ES-I3 (cell line): ENCODE measurements at regions not wholly inside any gene's neighbourhood (a gene's known extent, or its start where the extent isn't known, plus 50 kb on each side); places are given as distances from the start of the nearest gene placed in this dataset.

Experiments used
- H3K36me3 ChIP-seq: 2 replicates; pipeline ENCODE4 v1.6.1; 2013; ENCODE audit warnings: mild to moderate bottlenecking, low read length, control low read depth, moderate library complexity; ENCODE audit not compliant: insufficient read depth
- H3K4me1 ChIP-seq: 2 replicates; pipeline ENCODE4 v1.6.1; 2013; ENCODE audit warnings: mild to moderate bottlenecking, control low read depth, low read length; ENCODE audit not compliant: insufficient read depth
- H3K9ac ChIP-seq: 2 replicates; pipeline ENCODE4 v1.6.1; 2013; ENCODE audit warnings: low read depth, mild to moderate bottlenecking, low read length, moderate library complexity
- H3K9me3 ChIP-seq: 2 replicates; pipeline ENCODE4 v1.6.1; 2013; ENCODE audit warnings: mild to moderate bottlenecking, low read length, moderate library complexity; ENCODE audit not compliant: control insufficient read depth, insufficient read depth

- no peak overlapping the region for H3K9ac ChIP-seq
- peaks cover 20% of the 10 kb centered on the region for H3K4me1 ChIP-seq
- H3K9me3 ChIP-seq, result no peaks in the 10 kb centered on the region
- H3K36me3 ChIP-seq, result no peaks in the 10 kb centered on the region
These were observed 83.9 kb downstream of the NAV1 start for GRCh38 chr1:201622824-201623223.

DNA sequence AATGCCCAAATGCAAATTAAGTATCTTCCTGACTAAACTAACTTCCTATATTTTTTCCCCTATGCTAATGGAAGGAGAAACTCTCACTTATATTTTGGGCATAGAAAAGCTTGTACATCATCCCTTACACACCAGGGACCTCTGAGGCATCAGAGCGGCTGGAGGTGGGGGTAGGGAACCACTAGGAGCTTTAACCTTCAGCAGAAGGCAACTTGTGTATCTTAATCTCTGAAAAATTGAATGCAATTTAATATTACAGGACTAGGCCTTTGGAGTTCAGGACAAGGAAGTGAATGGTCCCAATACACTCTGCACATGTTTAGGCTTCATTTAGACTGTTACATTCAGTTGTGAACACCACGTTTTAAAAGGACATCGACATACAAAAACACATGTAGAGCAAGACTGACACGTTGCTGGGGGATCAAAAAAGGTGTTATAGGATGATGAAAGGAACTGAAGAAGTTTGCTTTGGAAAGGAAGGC lies 85.9 kb downstream of the NAV1 start:
- no peak overlapping the region for H3K9ac ChIP-seq
- no peaks in the 10 kb centered on the region for H3K9me3 ChIP-seq
- peaks cover 13% of the 10 kb centered on the region for H3K4me1 ChIP-seq
- H3K36me3 ChIP-seq, result no peaks in the 10 kb centered on the region

DNA sequence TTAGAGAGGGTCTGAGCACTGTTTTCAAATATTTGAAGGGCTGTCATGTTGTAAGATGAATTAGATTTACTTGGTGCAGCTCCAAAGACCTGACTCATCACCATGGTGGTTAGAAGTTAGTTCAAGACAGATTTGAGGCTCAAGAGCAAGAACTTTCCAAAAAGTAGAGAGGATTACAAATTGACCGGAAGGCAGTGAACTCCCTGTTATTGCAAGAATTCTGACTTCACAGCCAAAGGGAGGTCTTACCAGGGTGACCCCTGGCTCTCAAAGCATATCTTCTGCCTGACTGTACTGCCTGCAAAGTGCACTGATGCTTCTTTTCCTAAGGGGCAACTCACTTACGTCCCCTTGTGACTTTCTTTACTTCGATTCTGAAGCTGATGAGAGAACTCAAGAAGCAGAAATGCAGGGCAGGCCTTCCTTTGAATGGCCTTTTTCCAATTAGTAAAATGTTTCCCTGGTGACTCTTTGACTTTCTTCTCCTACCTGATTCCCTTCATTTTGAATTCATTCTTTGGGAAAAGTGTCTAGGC lies 86.4 kb downstream of the NAV1 start:
- Histone ChIP-seq H3K9ac (no peak overlapping the region), H3K9me3 (no peaks in the 10 kb centered on the region), H3K36me3 (no peaks in the 10 kb centered on the region), H3K4me1 (peaks cover 15% of the 10 kb centered on the region)

GRCh38 chr1:201625851-201626251 lies 86.9 kb downstream of the NAV1 start:
- H3K9ac ChIP-seq, result no peak overlapping the region
- H3K4me1 ChIP-seq, result peaks cover 20% of the 10 kb centered on the region
- no peaks in the 10 kb centered on the region for H3K9me3 ChIP-seq
- no peaks in the 10 kb centered on the region for H3K36me3 ChIP-seq

GRCh38 chr1:201626629-201627275 lies 87.8 kb downstream of the NAV1 start:
- no peaks in the 10 kb centered on the region for H3K9me3 ChIP-seq
- no peaks in the 10 kb centered on the region for H3K36me3 ChIP-seq
- H3K9ac ChIP-seq, result no peak overlapping the region
- peaks cover 20% of the 10 kb centered on the region for H3K4me1 ChIP-seq

DNA sequence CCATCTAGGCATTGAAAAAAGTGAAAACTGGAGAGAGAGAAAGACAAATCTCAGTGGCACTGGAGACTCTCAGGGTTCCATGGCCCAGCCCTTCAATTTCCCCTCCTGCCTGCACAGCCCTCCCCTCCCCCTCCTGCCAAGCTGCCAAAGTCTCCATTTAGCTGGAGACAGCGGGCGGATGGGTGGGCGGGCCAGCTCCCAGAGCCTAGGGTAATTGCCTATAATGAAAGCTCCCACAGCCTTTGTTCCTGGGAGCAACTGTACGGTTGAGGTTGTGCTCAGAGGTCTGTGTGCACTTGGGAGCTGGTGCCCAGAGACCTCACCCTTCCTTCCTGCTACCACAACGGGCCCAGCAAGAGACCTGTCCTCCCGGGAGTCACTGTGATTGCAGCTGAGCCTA lies 89.6 kb downstream of the NAV1 start:
- H3K9ac ChIP-seq, result no peak overlapping the region

GRCh38 chr1:201630582-201630981 lies 91.7 kb downstream of the NAV1 start:
- Histone ChIP-seq H3K9me3 (no peaks in the 10 kb centered on the region), H3K9ac (no peak overlapping the region), H3K36me3 (no peaks in the 10 kb centered on the region), H3K4me1 (peaks cover 15% of the 10 kb centered on the region)

More for the DNA sequence above, 89.6 kb downstream of the NAV1 start:
- H3K4me1 ChIP-seq, result peaks cover 15% of the 10 kb centered on the region
- no peaks in the 10 kb centered on the region for H3K36me3 ChIP-seq
- no peaks in the 10 kb centered on the region for H3K9me3 ChIP-seq

DNA sequence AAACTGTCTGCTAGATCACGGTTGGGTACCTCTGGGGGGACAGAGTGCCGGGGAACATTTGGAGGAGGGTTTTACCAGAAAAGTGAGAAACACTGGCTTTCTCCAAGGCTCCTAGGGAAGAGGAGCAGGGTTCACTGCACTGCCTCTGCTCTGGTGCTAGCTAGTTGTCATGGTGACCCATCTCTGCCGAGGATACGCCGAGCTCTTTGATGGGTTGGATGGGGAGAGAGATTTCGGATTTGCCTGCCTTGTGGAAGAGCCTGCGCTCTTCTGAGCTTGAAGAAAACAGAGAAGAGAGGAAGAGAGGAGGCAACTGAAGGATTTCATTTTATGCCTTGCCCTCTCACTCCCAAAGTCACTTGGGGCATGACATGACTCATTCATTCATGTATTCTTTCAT lies 92.1 kb downstream of the NAV1 start:
- Histone ChIP-seq H3K9ac (no peak overlapping the region), H3K9me3 (no peaks in the 10 kb centered on the region), H3K36me3 (no peaks in the 10 kb centered on the region), H3K4me1 (peaks cover 19% of the 10 kb centered on the region)

DNA sequence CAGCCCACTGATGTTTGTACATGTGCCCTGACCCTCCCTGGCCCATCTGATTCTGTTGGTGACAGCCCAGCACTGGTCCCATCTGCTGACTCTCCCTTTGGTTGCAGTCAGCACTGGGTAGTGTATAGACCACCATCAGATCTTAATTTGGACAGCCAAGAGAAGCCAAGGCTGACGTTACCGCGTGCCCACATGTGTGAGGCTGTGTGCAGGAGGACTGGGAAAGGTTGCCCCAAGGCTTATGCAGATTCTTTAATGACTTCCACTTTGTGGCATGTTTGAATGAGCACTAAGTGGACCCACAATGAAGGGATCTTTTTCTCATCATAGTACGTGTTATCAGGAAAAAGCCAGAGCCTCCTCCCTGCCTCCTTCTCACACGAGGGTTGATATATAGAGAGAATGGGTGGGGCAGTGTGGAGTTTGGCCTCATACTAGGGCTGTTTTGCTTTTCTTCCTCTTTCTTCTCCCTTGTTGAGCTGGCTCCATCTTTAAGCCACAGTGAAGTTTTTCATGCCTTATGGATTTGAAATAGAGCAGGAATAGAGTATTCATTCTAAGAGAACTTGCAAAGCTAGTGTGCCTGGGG lies 93.5 kb downstream of the NAV1 start:
- Histone ChIP-seq H3K9ac (no peak overlapping the region), H3K36me3 (no peaks in the 10 kb centered on the region), H3K9me3 (no peaks in the 10 kb centered on the region), H3K4me1 (peaks cover 24% of the 10 kb centered on the region)

DNA sequence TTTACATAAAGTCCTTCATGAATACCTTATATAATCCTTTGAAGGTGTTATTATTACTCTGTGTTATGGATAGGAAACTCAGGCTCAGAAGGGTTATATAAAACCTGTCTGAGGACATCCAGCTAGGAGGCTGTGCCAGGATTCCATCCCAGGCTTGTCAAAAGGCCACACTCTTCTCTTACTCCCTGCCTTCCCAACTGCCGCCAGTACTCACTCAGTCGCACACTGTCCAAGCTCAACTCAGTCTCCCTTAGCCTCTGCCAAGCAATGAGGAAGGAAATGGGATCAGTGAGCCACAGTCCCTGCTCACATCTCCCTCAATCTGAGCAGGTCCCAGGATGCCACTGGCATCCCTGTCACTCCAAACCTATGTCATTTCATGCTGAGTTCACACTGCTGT lies 94.4 kb downstream of the NAV1 start:
- Histone ChIP-seq H3K9ac (no peak overlapping the region), H3K4me1 (peaks cover 22% of the 10 kb centered on the region), H3K9me3 (no peaks in the 10 kb centered on the region), H3K36me3 (no peaks in the 10 kb centered on the region)

DNA sequence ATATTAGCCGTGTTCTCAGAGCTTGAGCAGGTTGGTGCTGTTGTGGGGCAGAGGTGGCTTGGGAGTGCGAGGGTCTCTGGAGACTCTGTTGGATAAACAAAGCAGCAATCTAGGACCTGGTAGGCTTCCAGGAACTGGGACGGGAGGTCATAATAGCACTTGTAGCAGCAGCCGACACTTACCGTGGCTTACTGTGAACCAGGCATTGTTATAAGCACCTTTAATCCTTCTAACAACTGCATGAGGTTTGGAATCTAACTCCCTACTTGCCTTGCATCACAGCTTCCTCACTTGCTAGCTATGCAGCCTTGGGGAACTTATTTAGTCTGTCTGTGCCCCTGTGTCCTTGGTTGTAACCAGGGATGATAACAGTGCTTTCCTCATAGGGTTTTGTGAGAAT lies 94.9 kb downstream of the NAV1 start:
- Histone ChIP-seq H3K4me1 (peaks cover 18% of the 10 kb centered on the region), H3K9me3 (no peaks in the 10 kb centered on the region), H3K9ac (no peak overlapping the region), H3K36me3 (no peaks in the 10 kb centered on the region)

- H3K36me3 ChIP-seq, result no peaks in the 10 kb centered on the region
- H3K9ac ChIP-seq, result no peak overlapping the region
- H3K4me1 ChIP-seq, result peaks cover 17% of the 10 kb centered on the region
- H3K9me3 ChIP-seq, result no peaks in the 10 kb centered on the region
These were observed 95.3 kb downstream of the NAV1 start for GRCh38 chr1:201634261-201634660.

DNA sequence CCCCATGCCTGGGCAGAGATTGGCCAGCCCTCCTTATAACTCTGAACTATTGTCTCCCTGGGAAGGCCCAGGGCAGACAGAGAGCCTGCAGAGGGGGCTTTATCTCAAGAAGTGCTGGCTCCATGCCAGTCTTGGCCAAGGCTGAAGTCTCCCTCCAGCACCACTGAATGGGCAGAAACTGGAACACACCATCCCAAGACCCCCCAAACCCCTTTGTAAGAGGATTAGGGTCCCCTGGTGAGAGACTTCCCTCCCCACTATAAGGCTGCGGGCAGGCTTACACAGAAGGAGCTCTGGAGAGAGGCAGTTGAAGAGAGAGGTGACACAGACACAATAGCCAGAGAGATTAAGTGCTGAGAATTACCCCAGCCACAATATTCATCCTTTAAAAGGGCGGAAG lies 97.2 kb downstream of the NAV1 start:
- H3K9ac ChIP-seq, result no peak overlapping the region
- no peaks in the 10 kb centered on the region for H3K9me3 ChIP-seq
- 0 out of 2 replicates have a peak, but pooled peaks cover 10% of the 10 kb centered on the region for H3K4me1 ChIP-seq
- no peaks in the 10 kb centered on the region for H3K36me3 ChIP-seq

DNA sequence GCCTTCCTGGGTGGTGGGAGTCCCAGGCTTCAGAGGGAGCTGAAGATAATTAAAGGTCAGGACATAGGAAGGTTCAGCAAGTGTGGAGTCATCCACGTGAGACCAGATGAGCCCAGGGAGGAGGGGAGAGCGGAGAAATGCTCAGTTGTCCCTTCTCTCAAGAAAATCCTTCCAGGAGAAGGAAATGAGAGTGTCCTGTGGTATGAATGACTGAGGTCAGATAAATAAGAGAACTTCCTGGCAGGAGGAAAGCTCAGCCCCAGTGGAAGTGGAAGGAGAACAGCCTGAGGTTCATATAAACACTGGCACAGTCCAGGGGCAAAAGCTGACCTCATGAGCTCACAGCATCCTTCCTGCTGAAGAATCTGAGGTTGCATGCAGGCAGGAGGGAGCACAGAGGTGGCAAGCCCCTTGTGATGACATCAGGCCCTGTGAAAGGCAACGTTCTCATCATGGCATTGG lies 97.6 kb downstream of the NAV1 start:
- H3K9me3 ChIP-seq, result no peaks in the 10 kb centered on the region
- H3K9ac ChIP-seq, result no peak overlapping the region
- H3K36me3 ChIP-seq, result no peaks in the 10 kb centered on the region
- H3K4me1 ChIP-seq, result 0 out of 2 replicates have a peak, but pooled peaks cover 10% of the 10 kb centered on the region
